Karpas-422 (cell line): ENCODE measurements at regions not wholly inside any gene's neighbourhood (a gene's known extent, or its start where the extent isn't known, plus 50 kb on each side); places are given as distances from the start of the nearest gene placed in this dataset. TPM values are rescaled to one million over a fixed set of nuclear protein-coding genes. Genes with fewer than 3 reads are reported as not detected.

Source experiments
- DNase-seq: peaks from one replicate; pipeline ENCODE4 v3.0.0-alpha.2; 2015
- H2AFZ ChIP-seq: fragments of 200-600 bp; sonication (generic); 2 replicates; pipeline ENCODE4 v1.6.1; 2014; ENCODE audit warnings: antibody characterized with exemption, low read length, mixed read lengths
- H3K27ac ChIP-seq: fragments of 200-600 bp; sonication (generic); 2 replicates; pipeline ENCODE4 v1.5.1; 2014; ENCODE audit warnings: mild to moderate bottlenecking, low read length, moderate library complexity
- H3K27me3 ChIP-seq: fragments of 200-600 bp; sonication (generic); 2 replicates; pipeline ENCODE4 v1.6.1; 2014; ENCODE audit warnings: low read length, mixed read lengths
- H3K36me3 ChIP-seq: fragments of 200-600 bp; sonication (generic); 2 replicates; pipeline ENCODE4 v1.6.1; 2014; ENCODE audit warnings: low read length, mixed read lengths; ENCODE audit not compliant: insufficient read depth
- H3K4me1 ChIP-seq: fragments of 200-600 bp; sonication (generic); 2 replicates; pipeline ENCODE4 v1.6.1; 2014; ENCODE audit warnings: mild to moderate bottlenecking, low read length, mixed read lengths
- H3K4me2 ChIP-seq: fragments of 200-600 bp; sonication (generic); 2 replicates; pipeline ENCODE4 v1.6.1; 2014; ENCODE audit warnings: low read length, low read depth, mild to moderate bottlenecking; ENCODE audit not compliant: poor library complexity, severe bottlenecking
- H3K4me3 ChIP-seq: fragments of 200-600 bp; sonication (generic); 2 replicates; pipeline ENCODE4 v1.5.1; 2014; ENCODE audit warnings: mild to moderate bottlenecking, antibody characterized with exemption, low read length, mixed read lengths
- H3K79me2 ChIP-seq: fragments of 200-600 bp; sonication (generic); 2 replicates; pipeline ENCODE4 v1.6.1; 2014; ENCODE audit warnings: mild to moderate bottlenecking, low read length, mixed read lengths
- H3K9ac ChIP-seq: fragments of 200-600 bp; sonication (generic); 2 replicates; pipeline ENCODE4 v1.6.0; 2014; ENCODE audit warnings: low read length
- H3K9me2 ChIP-seq: fragments of 200-600 bp; sonication (generic), shearing (Covaris generic); replicated peaks from 2 replicates; pipeline ENCODE4 v1.6.0; 2014; ENCODE audit warnings: mild to moderate bottlenecking, low read length, moderate library complexity; ENCODE audit not compliant: insufficient read depth
- H3K9me3 ChIP-seq: fragments of 300-700, 200-600 bp; sonication (generic); 2 replicates; pipeline ENCODE4 v1.6.1; 2014; ENCODE audit warnings: low read length, mixed read lengths
- H4K20me1 ChIP-seq: fragments of 200-600 bp; sonication (generic); 2 replicates; pipeline ENCODE4 v1.6.1; 2014; ENCODE audit warnings: mild to moderate bottlenecking, antibody characterized with exemption, low read length, low read depth; ENCODE audit not compliant: insufficient read depth
- small RNA-seq: library from RNA; depleted of rRNA; stranded (forward); fragments of <200 nt; gene quantifications from one replicate; pipeline ENCODE3, GENCODE V24; 2014

- Histone ChIP-seq H3K79me2 (no peaks in the 10 kb centered on the region), H3K27ac (no peak overlapping the region), H3K4me3 (no peak overlapping the region), H3K9ac (no peak overlapping the region), H4K20me1 (no peaks in the 10 kb centered on the region), H3K9me3 (peaks cover 18% of the 10 kb centered on the region), H2AFZ (no peak overlapping the region), H3K36me3 (no peaks in the 10 kb centered on the region), H3K4me1 (no peaks in the 10 kb centered on the region), H3K4me2 (no peak overlapping the region), H3K27me3 (no peaks in the 10 kb centered on the region), H3K9me2 (no peaks in the 10 kb centered on the region)
- DNase-seq = no peak
These were observed 53.7 kb upstream of the PRR20A start for GRCh38 chr13:57087006-57087405.

Small RNA genes lying in the stretch of these regions (small RNA-seq; reads per million reads assigned to genes)
- gene MIR5007 (not detected), gene RF02271 (not detected)
